NOMO-1 treated with dmso at 0.1 percent for 144 hours (cell line): ENCODE measurements at regions not wholly inside any gene's neighbourhood (a gene's known extent, or its start where the extent isn't known, plus 50 kb on each side); places are given as distances from the start of the nearest gene placed in this dataset.
A peak's percentile ranks its signal among the peaks of the same experiment; 100 is the strongest.

Experiments
- DNase-seq: peaks from one replicate; lab custom pipeline; 2025; ENCODE audit not compliant: unreplicated experiment; lab: John Stamatoyannopoulos, UW

GRCh38 chr5:74576941-74577456 lies 63.5 kb downstream of the ENC1 start:
- no peak for DNase-seq

DNA sequence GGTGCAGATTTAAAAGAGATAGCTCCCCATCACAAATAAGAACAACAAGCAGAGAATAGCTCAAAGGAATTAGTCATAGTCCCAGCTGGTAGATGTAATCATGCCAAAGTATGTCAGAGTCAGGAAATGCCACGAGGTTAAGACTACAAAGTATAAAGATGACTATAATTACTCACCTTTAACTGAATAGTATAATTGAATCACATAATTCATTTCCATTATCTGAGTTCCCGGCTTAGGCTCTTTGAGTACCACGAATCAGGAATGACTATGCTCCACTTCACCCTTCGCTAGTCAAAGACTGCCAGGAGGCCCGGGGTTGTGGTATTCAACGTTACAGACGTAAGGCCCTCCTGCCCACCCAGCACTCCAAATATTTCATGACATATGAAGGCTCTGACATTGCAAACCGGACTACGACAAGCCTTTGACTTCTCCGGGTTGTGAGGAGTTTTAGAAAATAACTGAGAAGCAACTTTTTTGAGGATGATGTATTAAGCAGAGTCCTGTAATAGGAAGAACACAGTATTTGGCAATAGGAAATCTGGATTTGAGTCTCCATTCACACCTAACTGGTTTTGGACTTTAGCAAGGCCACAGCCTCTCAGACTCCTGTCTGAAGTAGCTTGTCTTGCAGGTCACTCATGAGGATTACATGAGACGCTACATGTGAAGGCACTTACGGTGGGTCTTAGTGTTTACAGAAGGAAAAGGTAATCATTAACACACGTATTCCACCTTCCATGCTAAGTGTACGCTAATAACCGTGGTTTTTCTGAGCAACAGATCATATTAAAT lies 64.6 kb downstream of the ENC1 start:
- DNase-seq = no peak

- DNase-seq = no peak
Measured at GRCh38 chr5:74570250-74570649, 70.3 kb downstream of the ENC1 start.

GRCh38 chr5:74567411-74567995 lies 73.0 kb downstream of the ENC1 start:
- no peak for DNase-seq

DNA sequence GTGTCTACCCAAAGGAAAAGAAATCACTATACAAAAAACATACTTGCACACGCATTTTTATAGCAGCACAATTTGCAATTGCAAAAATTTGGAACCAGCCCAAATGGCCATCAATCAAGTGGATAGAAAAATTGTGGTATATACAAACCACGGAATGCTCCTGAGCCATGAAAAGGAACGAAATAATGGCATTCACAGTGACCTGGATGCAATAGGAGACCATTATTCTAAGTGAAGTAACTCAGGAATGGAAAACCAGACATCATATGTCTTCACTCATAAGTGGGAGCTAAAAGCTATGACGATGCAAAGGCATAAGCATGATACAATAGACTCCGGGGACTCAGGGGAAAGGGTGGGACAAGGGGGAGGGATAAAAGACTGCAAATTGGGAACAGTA lies 78.4 kb downstream of the ENC1 start:
- no peak for DNase-seq

GRCh38 chr5:74560245-74560644 lies 80.3 kb downstream of the ENC1 start:
- DNase-seq = no peak

DNA sequence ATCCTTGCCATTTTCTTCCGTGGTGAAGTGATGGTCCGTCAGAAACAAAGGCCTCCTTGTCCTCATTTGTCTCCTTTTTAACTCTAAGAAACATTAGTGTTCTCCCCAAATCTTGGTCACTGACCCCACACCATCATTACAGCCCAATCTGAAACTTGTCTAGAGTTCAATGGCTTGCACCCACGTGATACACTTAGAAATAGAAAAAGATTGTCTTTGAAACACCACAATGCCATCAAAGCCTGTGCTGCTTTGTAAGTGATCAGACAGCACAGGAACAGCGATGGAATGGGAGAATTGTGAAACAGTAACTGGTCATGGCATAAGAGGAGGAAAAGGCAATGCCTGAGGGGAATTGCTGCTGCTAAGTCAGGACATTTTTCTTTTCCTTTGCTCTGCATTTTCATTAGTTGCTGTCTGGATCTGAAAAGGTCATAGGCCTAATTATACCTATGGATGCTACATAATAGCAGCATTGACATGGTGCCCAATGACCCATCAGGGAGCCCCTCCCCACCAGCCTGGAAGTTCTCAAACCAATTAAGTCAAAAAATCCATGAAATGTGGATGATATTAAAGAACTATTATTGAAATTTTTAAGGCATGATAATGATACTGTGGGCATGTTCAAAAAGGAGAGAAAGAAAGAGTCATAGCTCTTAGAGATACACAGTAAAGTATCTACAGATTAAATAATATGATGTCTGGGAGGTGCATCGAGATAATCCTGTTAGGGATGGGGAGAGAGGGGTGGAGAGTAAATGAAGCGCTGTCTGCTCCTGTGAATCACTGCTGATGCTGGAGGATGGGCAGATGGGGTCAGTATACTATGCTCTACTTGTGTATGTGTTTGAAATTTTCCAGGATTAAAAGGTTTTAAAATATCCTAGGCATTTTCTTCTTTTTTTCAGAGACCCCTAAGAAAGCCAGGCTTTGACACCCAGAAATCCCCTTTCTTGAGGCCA lies 83.6 kb downstream of the ENC1 start:
- no peak for DNase-seq

DNA sequence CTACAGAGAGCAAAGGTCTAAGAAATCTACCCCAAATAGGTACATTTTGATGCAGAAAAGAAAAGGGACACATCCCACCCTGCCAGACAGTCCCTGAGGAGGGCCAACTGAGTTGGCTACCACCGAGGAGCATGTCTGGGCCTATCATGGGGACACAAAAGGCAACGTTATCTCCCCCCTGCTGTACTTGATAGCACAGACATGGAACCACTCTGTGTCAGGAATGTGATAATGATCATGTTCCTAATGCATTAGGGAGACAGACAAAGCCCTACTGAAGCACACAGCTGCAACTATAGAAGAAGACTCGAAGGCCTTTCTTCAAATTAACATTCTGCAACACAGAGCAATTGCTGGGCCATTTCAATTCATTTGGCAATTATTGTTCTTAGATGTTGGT lies 84.5 kb downstream of the ENC1 start:
- no peak for DNase-seq

- DNase-seq = no peak
Measured at GRCh38 chr5:74552101-74552500, 88.4 kb downstream of the ENC1 start.

DNA sequence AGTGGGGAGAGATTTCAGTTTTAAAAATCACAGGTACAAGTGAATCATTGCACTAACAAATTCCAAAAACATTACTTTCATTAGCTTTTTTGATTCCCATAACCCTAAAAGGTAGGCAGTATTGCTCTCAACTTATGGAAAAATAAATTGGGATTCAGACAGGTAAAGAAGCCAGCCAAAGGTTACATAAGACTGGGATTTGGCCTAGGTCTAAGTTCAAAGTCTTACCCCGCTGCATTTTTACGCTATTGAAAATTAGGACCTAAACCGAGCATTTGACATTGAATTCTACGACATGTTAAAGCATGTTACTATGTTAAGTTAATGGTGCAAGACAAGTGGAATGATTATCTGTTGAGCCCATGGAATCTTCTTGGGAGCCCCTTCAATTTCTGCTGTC lies 89.6 kb downstream of the ENC1 start:
- no peak for DNase-seq

DNA sequence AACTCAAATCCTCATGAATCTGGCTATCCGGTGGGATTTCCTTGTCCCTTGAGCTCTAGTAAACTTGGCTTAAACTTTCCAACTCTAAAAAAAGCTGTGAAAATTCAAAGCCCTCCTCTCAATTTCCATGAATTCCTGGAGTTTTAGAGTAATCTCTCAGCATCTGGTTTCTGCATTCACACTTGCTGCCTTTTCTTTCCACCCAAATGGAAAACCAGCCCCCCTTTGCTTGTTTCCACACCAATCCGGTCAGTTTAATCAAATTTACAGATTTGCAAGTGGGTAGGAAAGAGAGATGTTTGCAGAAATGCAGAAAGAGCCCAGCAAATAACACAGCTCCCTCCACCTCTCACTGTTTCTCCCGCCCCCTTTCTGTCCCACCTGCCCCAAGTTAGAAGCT lies 91.1 kb downstream of the ENC1 start:
- DNase-seq = no peak

DNA sequence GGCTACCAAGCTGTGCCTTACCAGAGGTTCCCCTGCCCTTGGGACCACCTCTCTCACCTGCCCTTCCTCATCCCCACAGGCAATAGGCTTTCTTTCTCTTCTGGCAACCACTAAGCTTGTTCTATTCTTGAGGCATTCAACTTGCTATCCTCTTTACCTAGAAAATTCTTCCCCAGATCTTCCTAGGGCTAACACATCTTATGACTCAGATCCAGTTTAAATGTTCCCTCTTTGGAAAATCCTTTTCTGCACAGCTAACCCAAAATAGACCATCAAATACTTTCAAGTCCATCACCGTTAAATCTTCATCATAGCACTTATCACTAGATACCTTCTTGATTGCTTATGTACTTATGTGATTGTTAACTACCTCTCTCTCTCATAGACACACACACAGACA lies 93.7 kb downstream of the ENC1 start:
- DNase-seq = no peak

- DNase-seq = no peak
Measured at GRCh38 chr5:74544811-74545210, 95.7 kb downstream of the ENC1 start.

- no peak for DNase-seq
Measured at GRCh38 chr5:74543162-74543995, 97.1 kb downstream of the ENC1 start.

DNA sequence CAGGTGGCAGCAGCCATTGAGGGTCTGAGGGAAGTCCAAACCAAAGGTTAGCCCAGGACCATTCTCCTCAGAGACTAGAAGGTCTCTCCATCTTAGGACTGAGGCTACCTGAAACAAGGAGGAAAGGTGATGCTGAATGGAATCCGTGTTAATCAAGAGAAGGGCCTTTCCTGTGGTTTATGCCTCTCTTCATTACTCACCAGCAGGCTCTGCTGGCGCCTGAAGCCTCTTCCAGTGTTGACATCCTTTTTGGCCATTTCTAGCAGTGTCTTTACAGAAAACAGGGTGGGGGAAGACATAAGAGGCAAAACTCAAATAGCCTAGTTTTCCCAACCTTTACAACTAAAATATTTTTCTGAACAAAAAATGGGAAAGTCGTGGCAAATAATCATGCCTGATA lies 98.0 kb downstream of the ENC1 start:
- no peak for DNase-seq

- no peak for DNase-seq
Measured at GRCh38 chr5:74541381-74541781, 99.1 kb downstream of the ENC1 start.

DNA sequence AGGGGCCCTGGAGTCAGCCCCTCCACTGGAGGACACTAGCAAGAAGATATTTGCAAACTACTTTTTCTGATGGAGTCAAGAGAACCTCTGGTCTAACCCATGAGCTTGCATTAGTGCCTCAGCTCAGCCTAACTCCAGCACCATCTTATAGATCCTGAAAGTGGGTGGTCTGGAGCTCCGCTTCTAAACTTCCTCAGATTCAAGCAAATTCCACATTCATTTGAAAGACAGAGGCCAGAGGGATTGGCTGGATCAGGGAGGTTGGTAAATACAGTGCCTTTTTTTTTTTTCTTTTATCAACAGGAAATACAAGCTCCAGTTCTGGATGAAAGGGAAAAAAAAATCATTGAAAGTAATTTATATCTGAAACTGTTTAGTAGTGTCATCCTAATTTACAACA lies 99.9 kb downstream of the ENC1 start:
- no peak for DNase-seq

- DNase-seq = no peak
Measured at GRCh38 chr5:74539986-74540385, 100.5 kb downstream of the ENC1 start.

GRCh38 chr5:74538206-74538661 lies 102.3 kb downstream of the ENC1 start:
- peak; percentile 75 for DNase-seq

DNA sequence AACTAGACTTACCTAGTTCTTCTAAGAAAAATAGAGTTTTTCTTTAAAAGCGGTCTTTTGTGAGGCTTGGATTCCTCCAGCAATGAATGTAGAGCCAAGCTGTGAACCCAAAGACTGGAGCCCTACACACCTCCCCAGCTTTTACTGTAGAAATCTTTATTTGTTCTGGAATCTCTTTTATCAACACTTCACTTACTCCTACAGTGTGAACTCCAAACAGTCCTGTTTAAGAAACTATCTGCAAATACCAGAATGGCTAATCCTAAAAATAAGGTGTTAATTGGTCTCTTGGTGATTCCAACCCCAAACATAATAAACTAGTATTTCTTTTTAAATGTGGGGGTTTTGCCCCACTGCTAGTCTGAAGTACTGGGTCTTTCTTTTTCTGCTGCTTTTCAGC lies 103.9 kb downstream of the ENC1 start:
- no peak for DNase-seq

DNA sequence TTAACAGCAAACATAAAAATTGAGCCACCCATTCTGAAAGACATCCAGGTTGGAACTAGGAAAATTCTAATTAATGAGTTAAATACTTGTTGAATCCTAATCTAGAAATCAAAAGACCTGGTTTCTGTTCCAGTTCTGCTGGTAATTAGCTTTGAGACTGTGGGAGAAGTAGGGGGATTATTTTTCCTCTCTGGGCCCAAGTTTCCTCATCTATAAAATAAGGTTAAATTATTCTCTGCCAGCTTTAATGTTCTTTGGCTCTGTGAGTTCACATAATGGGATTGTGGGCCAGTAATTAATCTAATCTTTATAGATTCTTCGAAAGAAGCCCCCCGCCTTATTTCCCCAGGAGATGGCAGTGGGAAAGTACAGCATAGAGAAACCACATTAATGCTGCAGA lies 104.6 kb downstream of the ENC1 start:
- DNase-seq = no peak
